ENCODE measurements at regions not wholly inside any gene's neighbourhood (a gene's known extent, or its start where the extent isn't known, plus 50 kb on each side); places are given as distances from the start of the nearest gene placed in this dataset.
A peak's percentile ranks its signal among the peaks of the same experiment; 100 is the strongest.
"Not testable (repeated sequence)": the region's sequence is repeated elsewhere in the genome, so short reads cannot be mapped to it uniquely, and the experiment has no call there.

DNA sequence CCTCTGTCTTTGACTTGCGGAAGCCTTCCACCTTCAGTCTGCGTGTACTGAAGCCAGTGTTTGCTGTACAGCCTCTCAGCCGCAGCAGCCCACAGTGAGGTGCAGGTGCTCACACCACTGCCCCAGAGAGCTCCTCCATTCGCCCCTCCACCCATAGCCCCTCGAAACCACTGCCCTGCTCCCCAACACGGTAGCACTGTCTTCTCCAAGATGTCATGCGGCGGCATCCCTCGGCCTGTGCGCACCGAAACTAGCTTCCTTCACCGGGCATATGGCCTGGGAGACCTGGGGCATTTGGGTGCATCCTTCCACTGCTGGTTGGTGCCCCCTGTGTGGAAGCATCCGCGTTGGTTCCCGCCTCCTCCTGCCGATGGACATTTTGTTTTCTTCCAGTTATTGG is 86.8 kb upstream of the LPCAT1 start:
- H2AFZ ChIP-seq (ENCODE audit: insufficient read depth, low read depth, low read length, poor library complexity, severe bottlenecking); H3K79me2 ChIP-seq (ENCODE audit: insufficient read depth, low read length); H3K9me3 ChIP-seq (replicated peaks in 1 of 2; ENCODE audit: control insufficient read depth in 1 of 2, insufficient read depth in 1 of 2, low read length in 2 of 2); H3K36me3 ChIP-seq (replicated peaks in 1 of 2; ENCODE audit: control insufficient read depth in 1 of 2, insufficient read depth in 2 of 2, low read length in 2 of 2); intact Hi-C loops (cut with micrococcal nuclease); H3K27ac ChIP-seq (ENCODE audit: low read depth in 1 of 2, low read length in 2 of 2); H3K9ac ChIP-seq (ENCODE audit: insufficient read depth, low read length, poor library complexity, severe bottlenecking); H3K4me2 ChIP-seq (replicated peaks; ENCODE audit: extremely low read depth, low read length, poor library complexity, severe bottlenecking); H4K20me1 ChIP-seq (ENCODE audit: insufficient read depth, low read length); DNase-seq; H3K4me3 ChIP-seq (replicated peaks in 1 of 3; ENCODE audit: low read depth in 2 of 3, low read length in 3 of 3): not testable (repeated sequence)
- H3K4me1 Mint-ChIP-seq = peaks cover 16% of the 10 kb centered on the region
- H3K27me3 ChIP-seq (ENCODE audit: control insufficient read depth in 2 of 2, insufficient read depth in 2 of 2, low read length in 2 of 2) = peaks cover 8 to 23% of the 10 kb centered on the region in 2 donors
- peaks cover 0 to 10% (median 2%) of the 10 kb centered on the region in 7 donors for H3K9me3 Mint-ChIP-seq
- peaks cover 63 to 75% (median 75%) of the 10 kb centered on the region in 3 donors for H3K27me3 Mint-ChIP-seq (ENCODE audit: low read depth in 3 of 3)
- peaks cover 7 to 36% of the 10 kb centered on the region in 2 donors for H3K36me3 Mint-ChIP-seq
- WGBS (ENCODE audit: insufficient coverage) = 100% methylated on average over 1 of the region's 16 CpGs
- peaks cover 6 to 11% of the 10 kb centered on the region in 2 donors for H3K4me1 ChIP-seq (ENCODE audit: control insufficient read depth in 1 of 2, insufficient read depth in 2 of 2, low read length in 2 of 2)
- H3K27ac Mint-ChIP-seq = peak overlapping the region in 1 of 7 donors; percentile 41
- H3K4me3 Mint-ChIP-seq = peak overlapping the region in 1 of 2 donors; percentile 31

DNA sequence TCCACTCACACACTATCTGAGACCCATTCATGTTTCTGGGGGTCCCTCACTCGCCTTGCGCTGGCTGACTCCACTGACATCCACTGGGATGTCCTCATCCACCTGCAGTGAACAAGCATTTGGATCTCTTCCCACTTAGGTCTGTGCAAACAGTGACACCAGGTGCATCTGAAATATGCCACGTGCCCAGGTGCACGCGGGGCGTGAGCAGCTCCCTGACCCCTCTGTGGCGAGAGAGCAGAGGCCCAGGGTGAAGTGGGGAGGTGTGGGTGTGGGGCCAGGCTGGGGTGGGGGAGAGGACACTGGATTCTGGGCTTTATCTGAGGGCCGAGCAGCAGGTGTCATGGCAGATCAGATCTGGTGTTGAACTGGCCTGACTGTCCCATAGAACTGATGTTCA is 85.4 kb upstream of the LPCAT1 start:
- H4K20me1 ChIP-seq (ENCODE audit: insufficient read depth, low read length); H3K4me3 ChIP-seq (replicated peaks in 1 of 3; ENCODE audit: low read depth in 2 of 3, low read length in 3 of 3); H3K9ac ChIP-seq (ENCODE audit: insufficient read depth, low read length, poor library complexity, severe bottlenecking); intact Hi-C loops (cut with micrococcal nuclease); H3K27ac ChIP-seq (ENCODE audit: low read depth in 1 of 2, low read length in 2 of 2); H3K9me3 ChIP-seq (replicated peaks in 1 of 2; ENCODE audit: control insufficient read depth in 1 of 2, insufficient read depth in 1 of 2, low read length in 2 of 2); H3K79me2 ChIP-seq (ENCODE audit: insufficient read depth, low read length); H3K27ac Mint-ChIP-seq; H3K4me2 ChIP-seq (replicated peaks; ENCODE audit: extremely low read depth, low read length, poor library complexity, severe bottlenecking); H2AFZ ChIP-seq (ENCODE audit: insufficient read depth, low read depth, low read length, poor library complexity, severe bottlenecking); DNase-seq; H3K36me3 ChIP-seq (replicated peaks in 1 of 2; ENCODE audit: control insufficient read depth in 1 of 2, insufficient read depth in 2 of 2, low read length in 2 of 2): not testable (repeated sequence)
- Mint-ChIP-seq H3K4me1 (peaks cover 16% of the 10 kb centered on the region), H3K36me3 (peaks cover 6 to 29% of the 10 kb centered on the region in 2 donors), H3K9me3 (peaks cover 0 to 10% (median 2%) of the 10 kb centered on the region in 7 donors), H3K4me3 (peak overlapping the region in 1 of 2 donors; percentile 75), H3K27me3 (ENCODE audit: low read depth in 3 of 3) (peaks cover 71 to 81% (median 75%) of the 10 kb centered on the region in 3 donors)
- WGBS (ENCODE audit: insufficient coverage) = 100% methylated on average over 2 of the region's 8 CpGs
- Histone ChIP-seq H3K4me1 (ENCODE audit: control insufficient read depth in 1 of 2, insufficient read depth in 2 of 2, low read length in 2 of 2) (peaks cover 6 to 11% of the 10 kb centered on the region in 2 donors), H3K27me3 (ENCODE audit: control insufficient read depth in 2 of 2, insufficient read depth in 2 of 2, low read length in 2 of 2) (peaks cover 8 to 23% of the 10 kb centered on the region in 2 donors)

DNA sequence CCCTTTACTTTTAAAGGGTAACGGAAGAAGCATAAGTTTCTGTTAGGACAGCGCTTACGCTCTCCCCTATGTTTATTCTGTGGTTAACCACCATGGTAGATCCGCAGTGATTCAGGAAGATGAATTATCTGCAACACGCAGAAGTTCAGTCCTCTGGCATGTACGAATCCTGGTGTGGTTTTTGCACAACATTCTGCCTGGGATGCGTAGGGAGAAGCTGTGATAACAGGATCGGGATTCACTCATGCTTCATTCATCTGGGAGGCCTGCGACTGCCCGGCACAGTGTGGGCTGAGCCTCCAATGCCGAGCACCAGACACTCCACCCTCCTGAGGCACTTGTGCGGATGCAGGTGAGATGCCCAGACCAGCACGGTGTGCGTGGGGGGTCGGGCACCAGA is 84.6 kb upstream of the LPCAT1 start:
- Mint-ChIP-seq H3K9me3 (peaks cover 0 to 10% (median 2%) of the 10 kb centered on the region in 7 donors), H3K36me3 (peaks cover 4 to 29% of the 10 kb centered on the region in 2 donors), H3K27me3 (ENCODE audit: low read depth in 3 of 3) (peaks cover 70 to 85% (median 79%) of the 10 kb centered on the region in 3 donors), H3K4me1 (peaks cover 16% of the 10 kb centered on the region)
- H4K20me1 ChIP-seq (ENCODE audit: insufficient read depth, low read length); H3K36me3 ChIP-seq (replicated peaks in 1 of 2; ENCODE audit: control insufficient read depth in 1 of 2, insufficient read depth in 2 of 2, low read length in 2 of 2); H3K9ac ChIP-seq (ENCODE audit: insufficient read depth, low read length, poor library complexity, severe bottlenecking); H3K4me2 ChIP-seq (replicated peaks; ENCODE audit: extremely low read depth, low read length, poor library complexity, severe bottlenecking); H3K4me3 Mint-ChIP-seq; H3K4me3 ChIP-seq (replicated peaks in 1 of 3; ENCODE audit: low read depth in 2 of 3, low read length in 3 of 3); H3K27ac Mint-ChIP-seq; intact Hi-C loops (cut with micrococcal nuclease); H3K9me3 ChIP-seq (replicated peaks in 1 of 2; ENCODE audit: control insufficient read depth in 1 of 2, insufficient read depth in 1 of 2, low read length in 2 of 2); H3K27ac ChIP-seq (ENCODE audit: low read depth in 1 of 2, low read length in 2 of 2); H3K79me2 ChIP-seq (ENCODE audit: insufficient read depth, low read length); H2AFZ ChIP-seq (ENCODE audit: insufficient read depth, low read depth, low read length, poor library complexity, severe bottlenecking): not testable (repeated sequence)
- Histone ChIP-seq H3K4me1 (ENCODE audit: control insufficient read depth in 1 of 2, insufficient read depth in 2 of 2, low read length in 2 of 2) (peaks cover 6 to 11% of the 10 kb centered on the region in 2 donors), H3K27me3 (ENCODE audit: control insufficient read depth in 2 of 2, insufficient read depth in 2 of 2, low read length in 2 of 2) (peaks cover 8 to 28% of the 10 kb centered on the region in 2 donors)
- 2% methylated on average over 5 of the region's 15 CpGs for WGBS (ENCODE audit: insufficient coverage)
- peak in 2 of 3 donors; percentile 9 to 26 for DNase-seq

DNA sequence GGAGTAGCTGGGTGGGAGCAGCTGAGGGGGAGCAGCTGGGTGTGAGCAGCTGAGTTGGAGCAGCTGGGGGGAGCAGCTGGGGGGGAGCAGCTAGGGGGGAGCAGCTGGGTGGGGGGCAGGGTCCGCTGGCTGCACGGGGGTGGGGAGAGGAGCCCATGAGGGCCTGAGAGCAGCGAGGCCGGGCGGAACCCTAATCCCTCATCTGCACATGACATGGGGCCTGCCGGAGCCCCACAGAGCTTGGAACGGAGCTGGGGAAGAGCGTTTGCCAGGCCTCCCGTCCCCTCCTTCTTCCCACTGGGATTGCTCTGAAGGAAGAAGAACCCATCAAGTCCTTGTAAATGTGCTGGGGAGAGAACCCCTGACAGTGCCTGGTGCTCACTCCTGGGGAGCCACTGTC is 83.2 kb upstream of the LPCAT1 start:
- DNase-seq; H4K20me1 ChIP-seq (ENCODE audit: insufficient read depth, low read length); H3K9ac ChIP-seq (ENCODE audit: insufficient read depth, low read length, poor library complexity, severe bottlenecking); H3K9me3 ChIP-seq (replicated peaks in 1 of 2; ENCODE audit: control insufficient read depth in 1 of 2, insufficient read depth in 1 of 2, low read length in 2 of 2); intact Hi-C loops (cut with micrococcal nuclease); H3K79me2 ChIP-seq (ENCODE audit: insufficient read depth, low read length); H3K4me2 ChIP-seq (replicated peaks; ENCODE audit: extremely low read depth, low read length, poor library complexity, severe bottlenecking); H3K4me3 ChIP-seq (replicated peaks in 1 of 3; ENCODE audit: low read depth in 2 of 3, low read length in 3 of 3); H3K27ac ChIP-seq (ENCODE audit: low read depth in 1 of 2, low read length in 2 of 2); H3K9me3 Mint-ChIP-seq; H2AFZ ChIP-seq (ENCODE audit: insufficient read depth, low read depth, low read length, poor library complexity, severe bottlenecking); H3K36me3 ChIP-seq (replicated peaks in 1 of 2; ENCODE audit: control insufficient read depth in 1 of 2, insufficient read depth in 2 of 2, low read length in 2 of 2): not testable (repeated sequence)
- Mint-ChIP-seq H3K27me3 (ENCODE audit: low read depth in 3 of 3) (peaks cover 64 to 80% (median 71%) of the 10 kb centered on the region in 3 donors), H3K4me1 (peaks cover 16% of the 10 kb centered on the region), H3K36me3 (peaks cover 4 to 17% of the 10 kb centered on the region in 2 donors), H3K27ac (peak overlapping the region in 2 of 7 donors; percentile 30 to 77), H3K4me3 (peak overlapping the region in 1 of 2 donors; percentile 55)
- Histone ChIP-seq H3K27me3 (ENCODE audit: control insufficient read depth in 2 of 2, insufficient read depth in 2 of 2, low read length in 2 of 2) (peaks cover 8 to 26% of the 10 kb centered on the region in 2 donors), H3K4me1 (ENCODE audit: control insufficient read depth in 1 of 2, insufficient read depth in 2 of 2, low read length in 2 of 2) (peaks cover 6 to 11% of the 10 kb centered on the region in 2 donors)
- 83% methylated on average over 2 of the region's 9 CpGs for WGBS (ENCODE audit: insufficient coverage)

Measured in CD14-positive monocyte (primary cell).